Loucy (cell line): ENCODE measurements at regions not wholly inside any gene's neighbourhood (a gene's known extent, or its start where the extent isn't known, plus 50 kb on each side); places are given as distances from the start of the nearest gene placed in this dataset.

ENCODE experiments used
- H2AFZ ChIP-seq: fragments of 200-600 bp; sonication (generic); 2 replicates; pipeline ENCODE4 v1.6.0; 2016; ENCODE audit warnings: antibody characterized with exemption, mild to moderate bottlenecking, low read length, moderate library complexity
- H3F3A ChIP-seq: fragments of 200-600 bp; 2 replicates; pipeline ENCODE4 v1.6.0; 2016; ENCODE audit warnings: antibody characterized with exemption, low read depth, mild to moderate bottlenecking
- H3K27me3 ChIP-seq: fragments of 200-600 bp; sonication (generic); 2 replicates; pipeline ENCODE4 v1.6.1; 2014; ENCODE audit warnings: low read length, mild to moderate bottlenecking; ENCODE audit not compliant: insufficient read depth, poor library complexity, severe bottlenecking
- H3K36me3 ChIP-seq: fragments of 200-600 bp; sonication (generic); 2 replicates; pipeline ENCODE4 v1.6.1; 2016; ENCODE audit warnings: low read length; ENCODE audit not compliant: insufficient read depth
- H3K4me1 ChIP-seq: fragments of 200-600 bp; sonication (generic); 2 replicates; pipeline ENCODE4 v1.5.1; 2014; ENCODE audit warnings: low read length, mild to moderate bottlenecking; ENCODE audit not compliant: insufficient read depth, poor library complexity, severe bottlenecking
- H3K4me2 ChIP-seq: fragments of 200-600 bp; sonication (generic); 2 replicates; pipeline ENCODE4 v1.6.0; 2014; ENCODE audit warnings: antibody characterized with exemption, low read length, low read depth, mild to moderate bottlenecking; ENCODE audit not compliant: poor library complexity, severe bottlenecking
- H3K4me3 ChIP-seq: fragments of 200-600 bp; sonication (generic); 2 replicates; pipeline ENCODE4 v1.5.1; 2014; ENCODE audit warnings: low read length, mild to moderate bottlenecking, mixed read lengths; ENCODE audit not compliant: poor library complexity, severe bottlenecking
- H3K79me2 ChIP-seq: fragments of 200-600 bp; sonication (generic); 2 replicates; pipeline ENCODE4 v1.6.1; 2014; ENCODE audit warnings: low read length; ENCODE audit not compliant: insufficient read depth
- H3K9ac ChIP-seq: fragments of 200-600 bp; sonication (generic); 2 replicates; pipeline ENCODE4 v1.6.0; 2014; ENCODE audit warnings: mild to moderate bottlenecking, low read depth, low read length, moderate library complexity; ENCODE audit not compliant: poor library complexity, severe bottlenecking
- H3K9me2 ChIP-seq: fragments of 200-600 bp; sonication (generic); replicated peaks from 2 replicates; pipeline ENCODE4 v1.6.1; 2016; ENCODE audit warnings: low read depth, low read length, mixed read lengths
- H3K9me3 ChIP-seq: fragments of 200-600 bp; sonication (generic); 2 replicates; pipeline ENCODE4 v1.6.1; 2014; ENCODE audit warnings: mild to moderate bottlenecking, antibody characterized with exemption, low read length, low read depth; ENCODE audit not compliant: insufficient read depth
- H4K20me1 ChIP-seq: fragments of 200-600 bp; sonication (generic); 2 replicates; pipeline ENCODE4 v1.6.0; 2014; ENCODE audit warnings: antibody characterized with exemption, low read length, mild to moderate bottlenecking; ENCODE audit not compliant: insufficient read depth, poor library complexity, severe bottlenecking
- EZH2phosphoT487 ChIP-seq: fragments of 200-600 bp; IDR thresholded peaks from 2 replicates; pipeline ENCODE4 v1.6.1; 2018; ENCODE audit warnings: antibody characterized with exemption, mild to moderate bottlenecking, moderate library complexity, borderline replicate concordance
- TF ChIP-seq, protein P1 (sequence below): fragments of 200-600 bp; sonication (generic); conservative IDR thresholded peaks from 2 replicates; pipeline ENCODE4 v1.5.1; 2014; ENCODE audit warnings: mild to moderate bottlenecking, antibody characterized with exemption, low read length

DNA sequence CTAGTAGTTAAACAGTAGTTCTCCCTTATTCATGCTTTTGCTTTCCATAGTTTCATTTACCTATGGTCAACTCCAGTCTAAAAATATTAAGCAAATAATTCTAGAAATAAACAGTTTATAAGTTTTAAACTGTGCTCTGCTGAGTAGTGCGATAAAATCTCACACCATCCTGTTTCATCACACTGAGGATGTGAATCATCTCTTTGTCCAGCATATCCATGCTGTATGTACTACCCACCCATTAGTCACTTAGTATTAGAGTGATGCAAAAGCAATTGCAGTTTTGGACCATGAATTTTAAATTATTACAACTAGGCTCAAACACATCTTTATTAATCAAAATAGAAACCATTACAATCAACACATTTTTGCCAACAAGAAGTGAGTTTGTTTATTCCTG, 187.4 kb downstream of the TEX13C start:
- H3K9ac ChIP-seq, result no peak overlapping the region
- H4K20me1 ChIP-seq, result no peaks in the 10 kb centered on the region
- no peak overlapping the region for H3K4me2 ChIP-seq
- H2AFZ ChIP-seq, result no peak overlapping the region
- no peaks in the 10 kb centered on the region for H3K9me3 ChIP-seq
- no peaks in the 10 kb centered on the region for H3K9me2 ChIP-seq
- TF ChIP-seq, protein P1, sequence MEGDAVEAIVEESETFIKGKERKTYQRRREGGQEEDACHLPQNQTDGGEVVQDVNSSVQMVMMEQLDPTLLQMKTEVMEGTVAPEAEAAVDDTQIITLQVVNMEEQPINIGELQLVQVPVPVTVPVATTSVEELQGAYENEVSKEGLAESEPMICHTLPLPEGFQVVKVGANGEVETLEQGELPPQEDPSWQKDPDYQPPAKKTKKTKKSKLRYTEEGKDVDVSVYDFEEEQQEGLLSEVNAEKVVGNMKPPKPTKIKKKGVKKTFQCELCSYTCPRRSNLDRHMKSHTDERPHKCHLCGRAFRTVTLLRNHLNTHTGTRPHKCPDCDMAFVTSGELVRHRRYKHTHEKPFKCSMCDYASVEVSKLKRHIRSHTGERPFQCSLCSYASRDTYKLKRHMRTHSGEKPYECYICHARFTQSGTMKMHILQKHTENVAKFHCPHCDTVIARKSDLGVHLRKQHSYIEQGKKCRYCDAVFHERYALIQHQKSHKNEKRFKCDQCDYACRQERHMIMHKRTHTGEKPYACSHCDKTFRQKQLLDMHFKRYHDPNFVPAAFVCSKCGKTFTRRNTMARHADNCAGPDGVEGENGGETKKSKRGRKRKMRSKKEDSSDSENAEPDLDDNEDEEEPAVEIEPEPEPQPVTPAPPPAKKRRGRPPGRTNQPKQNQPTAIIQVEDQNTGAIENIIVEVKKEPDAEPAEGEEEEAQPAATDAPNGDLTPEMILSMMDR, result no peak
- no peak for TF ChIP-seq EZH2phosphoT487
- H3F3A ChIP-seq, result no peaks in the 10 kb centered on the region
- no peaks in the 10 kb centered on the region for H3K4me1 ChIP-seq
- no peak overlapping the region for H3K4me3 ChIP-seq
- no peaks in the 10 kb centered on the region for H3K36me3 ChIP-seq
- H3K27me3 ChIP-seq, result no peaks in the 10 kb centered on the region
- no peaks in the 10 kb centered on the region for H3K79me2 ChIP-seq

DNA sequence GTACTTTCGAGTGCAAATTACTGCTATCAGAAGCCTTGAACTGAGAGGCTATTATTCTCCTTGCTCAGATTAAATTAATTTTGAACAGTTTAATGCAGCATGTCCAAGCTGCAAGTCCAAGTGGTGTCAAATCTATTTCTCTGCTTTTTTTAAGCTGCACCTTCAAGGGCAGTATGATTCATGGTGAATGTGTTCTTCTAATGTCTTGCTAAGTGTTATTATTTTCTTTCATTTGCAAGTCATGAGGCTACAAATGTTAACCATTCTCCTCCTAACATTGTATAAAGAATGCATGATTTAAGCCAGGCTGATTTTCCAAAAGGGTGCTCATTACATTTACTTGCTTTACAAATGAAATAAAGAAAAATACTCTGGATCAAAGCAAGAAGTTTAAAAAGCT, 200.4 kb downstream of the TEX13C start:
- Histone ChIP-seq H3K4me3 (no peak overlapping the region), H4K20me1 (no peaks in the 10 kb centered on the region), H3K79me2 (no peaks in the 10 kb centered on the region), H3K4me1 (no peaks in the 10 kb centered on the region), H3K9me3 (no peaks in the 10 kb centered on the region), H3K27me3 (no peaks in the 10 kb centered on the region), H3K4me2 (no peak overlapping the region), H3K36me3 (no peaks in the 10 kb centered on the region), H3K9me2 (no peaks in the 10 kb centered on the region), H3K9ac (no peak overlapping the region), H3F3A (no peaks in the 10 kb centered on the region), H2AFZ (no peak overlapping the region)
- TF ChIP-seq, protein P1, result no peak
- no peak for TF ChIP-seq EZH2phosphoT487

DNA sequence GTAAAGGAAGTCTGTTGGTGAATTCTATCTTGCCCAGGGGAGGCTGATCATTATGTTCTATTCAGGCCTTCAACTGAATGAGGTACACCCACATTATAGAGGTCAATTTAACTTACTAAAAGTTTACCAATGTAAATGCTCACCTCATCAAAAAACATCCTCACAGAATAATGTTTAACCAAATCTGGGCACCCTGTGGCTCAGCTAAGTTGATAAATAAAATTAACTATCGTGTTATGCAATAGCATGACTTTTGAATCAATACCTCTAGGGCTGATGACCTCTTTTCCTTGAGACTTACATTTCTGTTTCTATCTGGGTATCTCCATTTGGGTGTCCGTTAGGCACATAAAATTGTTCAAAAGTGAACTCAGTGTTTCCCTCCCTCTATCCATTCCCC, 203.1 kb downstream of the TEX13C start:
- Histone ChIP-seq H3K4me1 (no peaks in the 10 kb centered on the region), H3K79me2 (no peaks in the 10 kb centered on the region), H3K4me2 (no peak overlapping the region), H3K9ac (no peak overlapping the region), H2AFZ (no peak overlapping the region), H3K9me2 (no peaks in the 10 kb centered on the region), H3K9me3 (no peaks in the 10 kb centered on the region), H3K27me3 (no peaks in the 10 kb centered on the region), H3K36me3 (no peaks in the 10 kb centered on the region), H3K4me3 (no peak overlapping the region), H4K20me1 (no peaks in the 10 kb centered on the region), H3F3A (no peaks in the 10 kb centered on the region)
- TF ChIP-seq, protein P1, result no peak
- TF ChIP-seq EZH2phosphoT487, result no peak
